Large intestine (tissue), 3 donors: ENCODE measurements at regions not wholly inside any gene's neighbourhood (a gene's known extent, or its start where the extent isn't known, plus 50 kb on each side); places are given as distances from the start of the nearest gene placed in this dataset.

Source experiments
- DNase-seq, 2 donors: peaks; one replicate each; pipeline versions ENCODE4 v3.0.0 to v3.0.0-alpha.2; 2013
- H3K27ac ChIP-seq: one replicate; pipeline ENCODE4 v1.5.1; 2013; ENCODE audit warnings: low read length
- H3K27me3 ChIP-seq: 2 replicates; pipeline ENCODE4 v1.6.1; 2013; ENCODE audit warnings: low read length; ENCODE audit not compliant: control insufficient read depth, insufficient read depth
- H3K36me3 ChIP-seq: 2 replicates; pipeline ENCODE4 v1.6.1; 2013; ENCODE audit warnings: low read length; ENCODE audit not compliant: control insufficient read depth, insufficient read depth
- H3K4me1 ChIP-seq: one replicate; pipeline ENCODE4 v1.6.1; 2013; ENCODE audit warnings: low read length; ENCODE audit not compliant: control insufficient read depth, insufficient read depth
- H3K4me3 ChIP-seq: one replicate; pipeline ENCODE4 v1.5.1; 2013; ENCODE audit warnings: low read length
- H3K9me3 ChIP-seq: one replicate; pipeline ENCODE4 v1.6.1; 2013; ENCODE audit warnings: mild to moderate bottlenecking, low read depth, low read length, moderate library complexity; ENCODE audit not compliant: control insufficient read depth
- WGBS: methylation state at CpG from one replicate; pipeline ENCODE4 v1.1.5; 2013; ENCODE audit warnings: low lambda C conversion rate; ENCODE audit not compliant: insufficient coverage; 5-methylcytosine and 5-hydroxymethylcytosine counted together

DNA sequence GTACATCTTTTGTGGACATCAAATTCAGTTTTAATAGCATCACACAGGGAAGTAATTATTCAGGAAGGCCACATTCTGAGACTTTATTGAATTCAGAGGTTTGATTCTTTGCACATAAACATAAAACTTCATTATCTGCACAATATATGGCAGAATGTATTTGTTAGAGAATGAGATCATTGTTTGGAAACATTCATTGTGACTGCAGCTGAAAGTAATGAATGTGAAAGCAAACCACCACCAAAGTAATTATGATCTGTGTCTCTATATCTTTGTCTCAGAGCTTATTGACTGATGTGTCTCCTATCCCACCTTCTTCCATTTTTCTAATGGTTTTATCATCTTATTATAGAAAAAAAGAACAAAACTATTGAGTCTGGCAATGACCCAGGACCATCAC is 340.9 kb upstream of the PCDH15 start:
- Histone ChIP-seq H3K4me1 (no peaks in the 10 kb centered on the region), H3K9me3 (no peaks in the 10 kb centered on the region), H3K4me3 (no peak overlapping the region)

DNA sequence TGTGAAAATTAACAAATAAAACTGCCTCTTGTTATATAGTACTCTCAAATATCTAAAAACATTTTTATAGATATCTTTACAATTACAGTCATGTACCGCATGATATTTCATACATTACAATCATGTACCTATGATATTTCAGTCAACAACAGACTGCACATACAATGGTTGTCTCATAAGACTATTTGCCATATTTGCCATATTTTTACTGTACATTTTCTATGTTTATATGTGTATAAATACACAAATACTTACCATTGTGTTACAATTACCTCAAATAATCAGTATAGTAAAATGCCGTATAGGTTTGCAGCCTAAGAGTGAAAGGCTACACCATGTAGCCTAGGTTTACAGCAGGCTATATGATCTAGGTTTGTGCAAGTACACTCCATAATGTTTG is 336.0 kb upstream of the PCDH15 start:
- no peak for DNase-seq
- Histone ChIP-seq H3K4me1 (no peaks in the 10 kb centered on the region), H3K9me3 (no peaks in the 10 kb centered on the region), H3K36me3 (no peaks in the 10 kb centered on the region), H3K4me3 (no peak overlapping the region), H3K27me3 (no peaks in the 10 kb centered on the region), H3K27ac (no peak overlapping the region)
- 80% methylated on average over 1 of the region's 2 CpGs for WGBS

More for the DNA sequence above, 340.9 kb upstream of the PCDH15 start:
- Histone ChIP-seq H3K27me3 (no peaks in the 10 kb centered on the region), H3K27ac (no peak overlapping the region), H3K36me3 (no peaks in the 10 kb centered on the region)
- DNase-seq = no peak

DNA sequence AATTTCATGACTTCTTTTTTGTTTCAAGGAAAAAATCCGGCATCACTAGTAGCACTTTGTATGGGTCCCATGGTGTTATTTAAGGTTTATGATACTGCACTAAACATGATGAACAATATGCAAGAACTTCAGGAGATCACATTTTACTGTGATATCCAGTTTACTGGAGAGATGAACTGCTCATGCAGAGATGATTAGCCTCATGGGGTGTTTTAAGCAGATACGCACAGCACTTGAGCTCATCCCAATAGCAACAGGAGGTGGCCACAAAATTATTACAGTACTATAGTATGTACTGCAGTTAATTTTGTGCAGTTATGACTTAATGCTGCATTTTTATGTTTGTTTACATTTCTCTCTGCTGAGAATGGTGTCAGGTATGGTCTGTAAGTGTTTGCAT is 303.7 kb upstream of the PCDH15 start:
- Histone ChIP-seq H3K27me3 (no peaks in the 10 kb centered on the region), H3K36me3 (no peaks in the 10 kb centered on the region), H3K9me3 (no peaks in the 10 kb centered on the region), H3K4me3 (no peak overlapping the region), H3K4me1 (no peaks in the 10 kb centered on the region), H3K27ac (no peak overlapping the region)
- no peak for DNase-seq
- no CpG with 5 or more reads among the region's 2 CpGs for WGBS

DNA sequence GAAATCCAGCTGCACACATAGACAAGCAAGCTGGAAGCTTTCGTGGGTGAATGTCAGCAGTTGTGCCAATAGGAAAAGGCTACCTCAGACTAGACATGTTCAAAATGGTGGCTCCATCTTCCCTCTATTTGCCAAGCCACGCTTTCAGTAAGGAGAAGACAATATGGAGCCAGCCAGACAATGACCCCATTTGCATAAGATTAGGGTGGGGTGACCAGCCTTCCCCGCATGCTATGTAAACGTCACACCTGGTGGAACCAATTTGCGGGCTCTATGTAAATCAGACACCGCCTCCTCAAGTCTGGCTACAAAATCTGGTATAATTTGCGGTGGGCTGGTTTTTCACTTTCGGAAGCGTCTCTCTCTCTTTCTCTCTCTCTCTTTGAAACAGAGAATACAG is 297.4 kb upstream of the PCDH15 start:
- Histone ChIP-seq H3K4me1 (no peaks in the 10 kb centered on the region), H3K4me3 (no peak overlapping the region), H3K27me3 (no peaks in the 10 kb centered on the region), H3K36me3 (no peaks in the 10 kb centered on the region), H3K9me3 (no peaks in the 10 kb centered on the region), H3K27ac (no peak overlapping the region)
- no peak for DNase-seq
- WGBS = 100% methylated on average over 1 of the region's 9 CpGs

DNA sequence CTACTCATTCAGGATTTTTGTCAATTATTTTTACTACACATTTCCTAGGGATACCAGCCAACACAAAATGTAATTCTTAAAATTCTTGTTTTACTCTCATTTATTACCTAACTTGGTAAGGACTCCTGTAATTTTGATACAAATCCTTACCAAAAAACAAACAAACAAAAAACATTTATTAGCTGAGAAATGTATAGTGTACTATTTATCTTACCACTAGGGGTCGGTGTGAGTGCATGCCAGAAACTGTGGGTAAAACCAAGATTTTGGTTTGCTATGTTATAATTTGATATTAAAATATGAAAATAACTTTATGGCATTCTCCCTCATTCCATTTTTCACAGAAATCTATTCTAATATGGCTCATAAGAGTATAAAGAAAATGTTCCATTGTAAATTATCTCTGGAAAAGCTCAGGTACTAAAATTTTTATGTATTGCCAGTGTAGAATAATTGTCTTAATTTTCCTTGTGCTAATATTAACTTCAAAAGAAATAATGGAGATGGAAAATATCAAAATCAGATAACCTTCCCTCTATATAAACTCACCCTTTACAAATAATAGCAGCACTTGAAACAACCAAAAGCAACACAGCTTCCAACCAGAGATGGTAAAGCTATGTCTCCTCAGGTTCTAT is 290.8 kb upstream of the PCDH15 start:
- Histone ChIP-seq H3K27me3 (no peaks in the 10 kb centered on the region), H3K36me3 (no peaks in the 10 kb centered on the region), H3K4me1 (no peaks in the 10 kb centered on the region), H3K4me3 (no peak overlapping the region), H3K27ac (no peak overlapping the region), H3K9me3 (no peaks in the 10 kb centered on the region)
- DNase-seq = no peak
- 0% methylated on average over 1 of the region's 1 CpG for WGBS

DNA sequence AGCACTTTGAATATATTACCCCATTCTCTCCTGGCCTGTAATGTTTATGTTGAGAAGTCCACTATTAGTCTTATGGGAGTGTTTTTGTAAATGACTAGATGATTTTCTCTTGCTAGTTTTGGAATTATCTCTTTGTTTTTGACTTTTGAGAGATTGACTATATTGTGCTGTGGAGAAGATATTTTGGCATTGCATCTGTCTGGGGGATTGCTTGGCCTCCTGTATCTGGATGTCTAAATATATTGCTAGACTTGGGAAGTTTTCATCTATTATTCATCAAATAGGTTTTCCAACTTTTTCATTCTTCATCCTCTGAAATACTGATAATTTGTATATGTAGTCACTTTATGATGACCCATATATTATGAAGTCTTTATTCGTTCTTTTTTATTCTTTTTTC is 277.1 kb upstream of the PCDH15 start:
- H3K36me3 ChIP-seq = no peaks in the 10 kb centered on the region
- WGBS = 89% methylated on average over 1 of the region's 1 CpG
- H3K4me3 ChIP-seq = no peak overlapping the region
- no peaks in the 10 kb centered on the region for H3K4me1 ChIP-seq
- no peak overlapping the region for H3K27ac ChIP-seq
- H3K9me3 ChIP-seq = no peaks in the 10 kb centered on the region
- no peaks in the 10 kb centered on the region for H3K27me3 ChIP-seq
- DNase-seq = no peak

DNA sequence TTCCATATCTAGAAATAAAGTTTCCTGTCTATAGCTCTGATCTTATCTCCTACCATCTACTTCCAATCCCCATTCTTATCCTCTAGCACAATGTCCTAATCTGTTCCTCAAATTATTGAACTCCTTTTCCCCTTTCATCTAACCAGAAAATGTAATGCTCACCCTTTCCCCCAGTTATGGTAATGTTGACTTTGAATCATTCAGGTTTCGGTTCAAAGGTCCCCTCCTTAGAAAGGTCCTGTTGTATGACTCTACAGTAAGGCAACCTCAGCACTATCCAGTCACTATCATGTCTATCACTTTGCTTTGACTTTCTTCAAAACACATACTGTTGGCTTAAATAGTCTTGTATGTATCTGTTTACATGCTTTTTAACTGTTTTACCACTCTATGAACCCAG is 264.2 kb upstream of the PCDH15 start:
- peak; percentile 17 to 28 for DNase-seq
- WGBS = no CpG with 5 or more reads among the region's 1 CpG
- no peaks in the 10 kb centered on the region for H3K36me3 ChIP-seq
- H3K27ac ChIP-seq = peak overlapping the region; percentile 36
- no peaks in the 10 kb centered on the region for H3K27me3 ChIP-seq
- no peaks in the 10 kb centered on the region for H3K9me3 ChIP-seq
- H3K4me3 ChIP-seq = no peak overlapping the region
- no peaks in the 10 kb centered on the region for H3K4me1 ChIP-seq

DNA sequence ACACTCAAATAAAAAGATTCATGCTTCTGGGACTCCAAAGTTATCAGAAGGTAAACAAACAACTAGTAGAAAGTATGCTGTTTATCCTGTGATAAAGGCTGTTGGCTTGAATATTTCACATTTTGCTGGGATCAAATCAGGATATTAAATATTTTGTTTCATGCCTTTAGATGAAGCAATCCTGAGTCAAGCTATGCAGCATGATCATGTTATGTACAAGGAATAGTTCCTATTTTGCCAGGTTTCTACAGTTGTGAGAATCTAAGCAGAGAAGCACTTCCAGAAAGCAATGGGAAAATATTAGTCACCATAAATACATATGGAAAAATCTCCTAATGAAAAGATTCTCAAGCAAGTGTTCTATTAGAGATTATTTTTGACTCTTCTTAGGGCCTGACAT is 262.8 kb upstream of the PCDH15 start:
- no peaks in the 10 kb centered on the region for H3K27me3 ChIP-seq
- no peaks in the 10 kb centered on the region for H3K36me3 ChIP-seq
- H3K4me1 ChIP-seq = no peaks in the 10 kb centered on the region
- DNase-seq = no peak
- H3K27ac ChIP-seq = no peak overlapping the region
- H3K9me3 ChIP-seq = no peaks in the 10 kb centered on the region
- H3K4me3 ChIP-seq = no peak overlapping the region

DNA sequence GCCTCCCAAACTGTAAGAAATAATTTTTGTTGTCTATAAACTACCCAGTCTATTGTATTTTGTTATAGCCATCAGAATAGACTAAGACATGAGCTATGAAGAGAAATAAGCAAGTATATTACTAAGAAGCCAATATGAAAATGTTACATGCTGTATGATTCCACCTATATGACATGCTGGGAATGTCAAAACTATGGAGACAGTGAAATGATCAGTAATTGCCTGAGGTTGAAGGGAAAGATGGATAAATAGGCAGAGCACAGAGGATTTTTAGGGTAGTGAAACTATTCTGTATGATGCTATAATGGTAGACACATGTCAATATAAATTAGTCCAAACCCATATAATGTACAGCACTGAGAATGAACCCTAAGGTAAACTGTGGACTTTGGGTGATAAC is 261.3 kb upstream of the PCDH15 start:
- DNase-seq = no peak
- no peaks in the 10 kb centered on the region for H3K36me3 ChIP-seq
- no peak overlapping the region for H3K4me3 ChIP-seq
- no peaks in the 10 kb centered on the region for H3K9me3 ChIP-seq
- no peak overlapping the region for H3K27ac ChIP-seq
- no peaks in the 10 kb centered on the region for H3K27me3 ChIP-seq
- H3K4me1 ChIP-seq = no peaks in the 10 kb centered on the region

DNA sequence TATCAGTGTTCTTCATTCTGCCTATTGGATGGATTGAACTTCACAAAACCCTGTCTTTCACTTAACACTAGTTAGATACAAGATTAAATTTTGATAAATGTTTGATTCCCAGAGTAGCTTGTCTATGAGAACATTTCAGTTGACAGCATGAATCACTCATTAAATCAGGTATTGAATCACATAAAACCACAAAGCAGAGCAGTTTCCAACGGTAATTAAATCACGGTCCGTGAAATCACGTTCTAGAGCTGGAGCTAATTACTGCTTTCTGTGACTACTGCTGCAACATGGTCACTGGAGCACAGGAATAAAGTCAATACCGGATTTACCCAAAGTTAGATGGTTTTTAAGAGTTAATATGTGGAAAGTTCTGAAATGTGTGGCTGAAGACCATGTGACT is 257.8 kb upstream of the PCDH15 start:
- no CpG with 5 or more reads among the region's 5 CpGs for WGBS
- no peaks in the 10 kb centered on the region for H3K27me3 ChIP-seq
- no peaks in the 10 kb centered on the region for H3K9me3 ChIP-seq
- no peak for DNase-seq
- H3K36me3 ChIP-seq = no peaks in the 10 kb centered on the region
- no peaks in the 10 kb centered on the region for H3K4me1 ChIP-seq
- no peak overlapping the region for H3K27ac ChIP-seq
- no peak overlapping the region for H3K4me3 ChIP-seq

DNA sequence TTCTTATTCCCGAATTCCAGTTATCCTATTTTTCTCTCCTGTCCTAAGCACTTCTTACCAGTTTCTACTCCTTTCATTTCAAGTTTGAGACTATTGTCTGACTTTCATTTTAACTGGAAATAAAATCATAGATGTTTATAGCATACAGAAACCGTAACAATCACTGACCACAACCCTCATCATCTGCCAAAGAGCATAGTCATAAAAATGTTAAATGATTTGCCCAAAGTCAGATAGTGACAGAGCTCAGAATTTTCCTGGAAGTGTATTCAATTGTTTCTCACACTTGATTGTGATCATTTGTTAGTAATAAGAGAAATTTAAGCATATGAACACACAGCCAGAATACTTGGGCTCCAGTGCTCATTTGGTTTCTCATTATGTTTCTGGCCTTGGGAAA is 250.5 kb upstream of the PCDH15 start:
- DNase-seq = no peak
- no peaks in the 10 kb centered on the region for H3K9me3 ChIP-seq
- H3K27me3 ChIP-seq = no peaks in the 10 kb centered on the region
- H3K4me3 ChIP-seq = no peak overlapping the region
- H3K4me1 ChIP-seq = no peaks in the 10 kb centered on the region
- H3K36me3 ChIP-seq = no peaks in the 10 kb centered on the region
- WGBS = 100% methylated on average over 1 of the region's 2 CpGs
- H3K27ac ChIP-seq = no peak overlapping the region
